Stimulated activated CD4-positive, alpha-beta T cell treated with anti-CD3 and anti-CD28 coated beads, Interleukin-15, amount 100 ng/mL, for 48 hours (primary cell): ENCODE measurements at regions not wholly inside any gene's neighbourhood (a gene's known extent, or its start where the extent isn't known, plus 50 kb on each side); places are given as distances from the start of the nearest gene placed in this dataset.

Experiments used
- DNase-seq, 2 donors: peaks; one replicate each; pipeline ENCODE4 v3.0.0-alpha.2; 2020; ENCODE audit warnings: low read depth in 2 of 2

DNA sequence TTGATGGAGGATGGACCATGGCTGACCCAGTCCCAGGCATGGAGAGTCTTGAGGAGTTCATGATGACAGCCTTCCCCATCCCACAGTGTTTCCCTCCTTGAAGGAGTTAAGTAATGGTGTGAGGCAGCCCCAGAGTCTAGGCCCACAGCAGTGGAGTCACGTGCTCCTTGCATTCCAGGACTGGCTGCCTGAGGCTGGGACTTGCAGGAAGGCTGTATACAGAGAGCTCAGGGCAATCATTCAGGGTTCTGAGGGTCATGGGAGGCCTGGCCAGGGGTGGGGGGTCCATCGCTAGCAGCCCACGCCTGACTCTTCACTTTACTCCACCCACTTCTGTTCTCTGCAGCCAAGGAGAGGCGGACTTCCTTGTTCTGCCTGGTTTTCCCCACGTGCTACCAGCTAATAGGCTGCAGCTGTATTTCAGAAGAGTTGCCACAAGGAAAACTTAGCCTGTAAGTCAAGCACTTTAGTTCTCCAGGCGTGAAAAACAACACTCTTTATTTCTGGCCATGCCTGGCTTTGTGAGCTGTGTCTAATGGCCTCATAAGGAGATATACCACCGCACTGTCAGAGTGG is 272.5 kb downstream of the DHX35 start:
- no peak for DNase-seq

DNA sequence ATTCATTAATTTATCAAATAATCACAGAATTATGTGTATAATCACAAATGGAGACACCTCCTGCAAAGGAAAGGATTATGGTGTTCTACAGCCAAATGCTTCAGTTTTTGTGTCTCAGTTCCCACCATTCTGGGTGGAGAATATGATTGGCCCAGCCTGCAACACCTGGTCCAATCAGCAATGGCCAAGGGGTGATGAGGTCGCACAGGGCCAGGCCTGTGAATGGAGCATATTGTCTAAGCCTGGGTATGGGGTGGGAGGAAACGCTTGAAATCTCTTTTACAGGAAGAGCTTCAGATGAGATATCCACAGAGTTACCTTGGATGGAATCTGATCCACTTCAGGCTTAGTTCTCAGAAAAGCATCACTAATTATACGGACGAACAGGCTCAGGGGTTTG is 271.6 kb downstream of the DHX35 start:
- DNase-seq: no peak

- no peak for DNase-seq
Measured at GRCh38 chr20:39227416-39227815, 265.3 kb downstream of the DHX35 start.

- no peak for DNase-seq
Measured at GRCh38 chr20:39225978-39226377, 263.8 kb downstream of the DHX35 start.

DNA sequence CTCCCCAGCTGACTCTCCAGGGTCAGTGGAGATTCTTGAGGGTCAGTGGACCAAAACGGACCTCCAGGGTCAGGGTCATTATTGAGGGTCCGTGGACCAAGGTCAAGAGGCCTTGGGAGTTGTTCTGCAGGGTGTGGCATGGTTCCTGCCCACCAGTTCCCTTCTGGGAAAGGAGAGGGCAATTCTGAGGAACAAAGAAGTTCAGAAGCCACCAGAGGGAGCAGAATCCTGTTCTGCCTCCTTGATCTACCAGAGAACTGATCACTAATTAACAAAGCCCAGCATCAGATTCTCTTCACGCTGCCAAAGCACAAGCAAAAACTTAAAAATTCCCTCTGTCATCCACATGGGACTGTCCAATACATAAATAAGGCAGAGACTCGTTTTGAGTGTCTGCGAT is 263.4 kb downstream of the DHX35 start:
- DNase-seq: no peak

DNA sequence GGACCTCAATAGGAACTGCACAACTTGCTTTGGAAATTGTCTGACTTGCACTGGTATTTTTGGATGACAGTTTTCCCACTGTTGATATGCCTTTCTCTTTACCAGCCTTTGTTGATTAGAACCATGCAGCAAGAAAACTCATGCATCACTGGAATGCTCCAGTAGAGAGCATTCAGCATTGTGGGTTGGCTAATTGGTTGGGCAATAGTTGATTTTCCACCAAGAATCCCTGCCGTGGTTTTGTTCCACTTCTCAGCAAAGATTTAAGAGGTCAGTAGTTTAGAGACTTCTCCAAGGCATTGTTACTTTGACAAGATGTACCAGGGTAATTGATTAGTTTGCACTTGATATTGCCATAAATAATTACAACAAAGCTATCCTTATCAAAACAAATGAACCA is 260.0 kb downstream of the DHX35 start:
- DNase-seq: no peak

- no peak for DNase-seq
Measured at GRCh38 chr20:39216195-39216594, 254.1 kb downstream of the DHX35 start.

- DNase-seq: no peak
Measured at GRCh38 chr20:39214828-39215227, 252.7 kb downstream of the DHX35 start.

- no peak for DNase-seq
Measured at GRCh38 chr20:39213476-39214145, 251.5 kb downstream of the DHX35 start.

DNA sequence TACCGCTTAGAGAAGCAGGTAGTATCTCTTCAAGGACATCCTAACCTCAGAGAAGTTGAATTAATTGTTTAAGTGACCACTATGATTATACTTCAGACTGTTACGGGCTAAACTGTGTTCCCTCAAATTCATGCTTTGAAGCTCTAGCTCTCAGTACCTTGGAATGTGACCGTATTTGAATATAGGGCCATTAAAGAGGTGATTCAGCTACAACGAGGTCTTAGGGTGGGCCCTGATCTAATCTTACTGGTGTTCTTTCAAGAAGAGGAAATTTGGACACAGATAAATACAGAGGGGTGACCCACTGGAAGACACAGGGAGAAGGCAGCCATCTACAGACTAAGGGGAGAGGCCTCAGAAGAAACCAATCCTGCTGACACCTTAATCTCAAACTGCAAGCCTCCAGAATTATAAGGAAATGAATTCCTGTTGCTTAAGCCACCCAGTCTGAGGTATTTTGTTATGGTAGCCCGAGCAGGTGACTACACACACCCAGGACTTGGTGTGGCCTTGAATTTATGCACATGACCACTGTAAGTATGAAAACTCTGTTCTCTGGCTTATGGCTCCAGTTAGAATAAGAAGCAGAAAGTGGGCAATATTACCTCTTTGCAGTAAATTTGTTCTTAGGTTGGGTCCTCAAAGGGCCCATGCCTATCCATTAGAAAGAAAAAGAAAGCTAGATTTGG is 249.1 kb downstream of the DHX35 start:
- DNase-seq: no peak

DNA sequence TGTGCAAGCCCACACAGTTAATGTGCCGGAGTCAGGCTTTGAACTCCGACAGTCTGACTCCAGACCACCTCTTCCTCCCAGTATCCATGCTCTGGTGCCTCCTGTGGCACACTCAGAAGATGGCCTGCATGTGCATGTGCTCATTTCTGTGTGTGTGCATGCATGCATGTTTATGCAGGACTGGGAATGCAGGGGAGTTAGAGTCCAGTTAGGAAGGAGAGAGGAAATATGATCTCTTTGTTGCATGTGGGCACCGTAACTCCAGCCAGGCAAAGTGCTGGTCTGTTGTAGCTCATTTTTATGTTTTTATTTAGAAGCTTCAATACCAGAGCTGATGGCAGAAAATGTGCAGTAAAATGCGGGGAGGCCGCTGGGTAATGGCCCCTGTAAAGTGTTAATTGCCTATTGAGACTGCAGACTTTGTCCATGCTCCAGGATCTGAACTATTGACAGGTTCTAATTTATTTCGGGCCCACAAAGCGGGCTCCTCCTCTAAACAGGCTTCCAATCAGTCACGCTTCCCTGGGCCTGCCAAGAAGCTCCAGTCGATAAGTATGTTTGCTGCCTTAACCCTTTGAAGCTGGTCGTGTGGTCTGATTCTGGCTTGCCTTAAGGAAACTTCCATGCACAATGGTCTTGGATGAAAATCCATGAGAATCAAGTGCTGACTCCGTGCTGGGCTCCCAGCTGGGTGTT is 248.3 kb downstream of the DHX35 start:
- no peak for DNase-seq

GRCh38 chr20:39206899-39207564 is 244.9 kb downstream of the DHX35 start:
- no peak for DNase-seq

GRCh38 chr20:39195582-39196021 is 233.5 kb downstream of the DHX35 start:
- no peak for DNase-seq

DNA sequence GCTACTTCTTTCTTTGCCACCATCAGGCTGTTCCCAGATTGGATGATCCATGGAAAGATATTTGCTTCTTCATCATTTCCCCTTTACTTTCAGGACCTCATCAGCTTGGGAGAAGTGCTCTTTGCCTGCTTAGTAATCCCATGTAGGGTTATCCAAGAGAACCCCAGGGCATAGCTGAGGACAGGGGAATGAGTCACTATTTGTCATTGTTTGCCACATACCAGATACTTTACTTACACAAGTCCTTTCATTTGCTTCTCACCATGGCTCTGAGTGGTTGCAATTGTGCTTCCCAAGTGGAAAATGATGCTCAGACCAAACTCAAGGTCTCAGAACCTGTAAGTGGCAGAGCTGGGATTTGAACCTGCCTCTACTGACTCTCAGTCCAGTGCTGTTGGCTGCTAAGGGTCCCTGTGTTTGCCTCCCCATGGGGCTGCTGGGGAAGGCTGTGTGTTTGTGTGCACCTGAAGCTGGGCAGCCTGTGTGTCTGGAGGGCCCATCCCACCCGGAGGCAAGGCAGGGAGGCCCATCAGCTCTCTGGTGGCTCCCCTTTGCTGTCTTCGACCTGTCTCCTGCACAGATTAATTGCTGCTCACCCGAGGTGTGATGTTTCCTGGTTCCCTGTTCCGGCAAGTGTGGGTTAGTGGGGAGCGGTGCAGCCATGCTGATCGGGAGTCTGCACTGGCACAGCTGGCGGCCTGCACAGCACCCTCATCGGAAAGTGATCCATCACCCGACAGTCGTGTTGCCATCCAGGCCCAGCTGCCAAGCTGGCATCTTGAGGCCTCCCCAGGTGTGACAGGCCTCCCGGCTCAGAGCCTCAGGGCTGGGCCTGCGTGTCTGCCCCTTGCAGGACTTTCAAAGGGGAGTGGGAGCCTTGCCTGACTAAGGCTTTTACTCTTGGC is 228.8 kb downstream of the DHX35 start:
- no peak for DNase-seq

DNA sequence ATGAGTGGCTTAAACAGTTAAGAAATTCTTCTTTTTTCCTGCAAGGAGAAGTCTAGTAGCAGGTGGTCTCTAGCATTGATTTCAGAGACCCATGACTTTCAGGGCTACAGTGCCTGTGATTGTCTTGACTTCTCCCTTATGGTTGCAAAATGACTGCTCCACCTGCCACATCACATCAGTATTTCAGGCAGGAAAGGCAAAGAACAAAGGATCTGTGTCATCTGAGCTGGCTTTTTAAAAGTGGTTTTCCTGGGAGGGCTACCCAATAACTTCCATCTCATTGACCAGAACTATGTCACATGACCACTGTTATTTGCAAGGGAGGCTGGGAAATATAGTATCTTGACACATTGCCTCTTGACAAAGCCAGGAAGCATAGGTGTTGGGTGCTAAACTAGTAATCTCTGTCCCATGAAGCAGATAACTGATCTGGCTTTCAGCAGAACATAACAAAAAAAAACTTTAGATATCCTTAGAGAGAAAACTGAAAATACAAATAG is 226.2 kb downstream of the DHX35 start:
- no peak for DNase-seq

DNA sequence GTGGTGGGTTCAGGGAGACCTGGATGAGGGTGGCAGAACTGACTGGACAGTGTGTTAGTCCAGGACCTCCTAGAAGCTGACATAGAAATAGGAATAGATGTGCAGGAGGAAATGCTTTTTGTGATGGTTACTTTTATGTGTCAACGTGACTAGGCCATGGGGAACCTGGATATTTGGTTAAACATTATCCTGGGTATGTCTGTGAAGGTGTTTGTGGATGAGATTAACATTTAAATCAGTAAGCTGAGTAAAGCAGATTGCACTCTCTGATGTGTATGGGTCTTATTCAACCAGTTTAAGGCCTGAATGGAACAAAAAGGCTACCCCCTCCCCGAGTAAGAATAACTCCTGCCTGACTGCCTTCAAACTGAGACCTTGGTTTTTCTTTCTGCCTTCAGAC is 219.3 kb downstream of the DHX35 start:
- no peak for DNase-seq

- DNase-seq: no peak
Measured at GRCh38 chr20:39176457-39176856, 214.3 kb downstream of the DHX35 start.

DNA sequence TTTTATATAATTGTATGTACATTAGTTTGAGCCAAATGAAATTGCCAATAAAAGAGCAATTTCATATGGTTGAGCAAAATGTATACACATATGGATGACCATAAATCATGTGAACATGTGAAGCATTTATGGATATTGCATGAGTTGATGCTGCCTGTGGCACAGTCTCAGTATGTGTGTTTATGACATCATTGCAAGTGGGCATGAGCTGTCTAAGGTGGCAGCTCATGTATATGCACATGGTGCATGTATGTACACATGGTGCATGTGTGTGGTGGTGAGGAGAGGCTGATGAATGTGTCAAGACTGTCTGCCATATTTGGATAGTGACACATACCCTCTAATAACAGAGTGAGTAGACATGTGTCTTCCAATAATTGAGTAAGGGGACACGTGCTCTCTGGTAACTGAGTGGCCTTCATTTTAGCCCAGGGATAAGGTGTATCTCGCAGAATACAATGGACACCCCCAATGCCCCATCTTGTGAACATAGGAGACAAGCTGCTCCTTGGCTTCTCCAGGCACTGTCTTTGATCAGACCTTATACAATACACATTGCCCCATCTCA is 208.8 kb downstream of the DHX35 start:
- no peak for DNase-seq

DNA sequence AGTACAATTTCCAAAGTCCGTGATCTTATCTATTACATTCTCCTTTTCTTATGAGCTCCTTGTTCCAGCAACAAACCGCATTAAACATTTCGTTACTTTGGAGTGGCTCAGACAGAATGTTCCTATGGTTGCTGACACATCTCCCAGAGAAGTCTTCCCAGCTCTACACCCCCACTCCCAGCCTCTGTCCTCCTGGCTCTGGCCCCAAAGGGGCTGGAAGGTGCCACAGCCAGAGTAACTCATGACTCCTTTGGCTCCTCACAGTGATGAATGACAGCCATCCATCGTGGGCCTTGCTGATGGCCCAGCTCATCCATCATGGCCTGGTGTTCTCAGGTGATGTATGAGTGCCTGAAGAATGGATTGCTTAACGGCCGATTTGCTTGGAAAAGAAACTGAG is 203.0 kb downstream of the DHX35 start:
- no peak for DNase-seq

DNA sequence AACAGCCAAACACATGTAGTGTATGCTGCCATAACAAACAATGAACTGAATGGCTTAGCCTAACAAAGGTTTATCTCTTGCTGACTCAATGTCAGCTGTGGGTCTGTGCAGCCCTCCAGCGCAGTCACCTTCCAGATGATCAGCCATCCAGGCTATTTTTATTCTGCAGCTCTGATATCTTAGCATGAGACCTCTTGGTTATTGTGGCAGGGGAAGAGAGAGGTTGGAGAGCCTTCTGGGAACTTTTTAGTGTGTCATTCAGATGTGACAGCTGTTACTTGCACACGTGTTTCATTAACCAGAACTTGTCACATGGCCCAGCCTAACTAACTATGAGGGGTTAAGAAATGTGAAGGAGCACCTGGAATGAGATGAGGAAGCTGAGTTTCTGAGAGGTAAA is 202.5 kb downstream of the DHX35 start:
- no peak for DNase-seq

DNA sequence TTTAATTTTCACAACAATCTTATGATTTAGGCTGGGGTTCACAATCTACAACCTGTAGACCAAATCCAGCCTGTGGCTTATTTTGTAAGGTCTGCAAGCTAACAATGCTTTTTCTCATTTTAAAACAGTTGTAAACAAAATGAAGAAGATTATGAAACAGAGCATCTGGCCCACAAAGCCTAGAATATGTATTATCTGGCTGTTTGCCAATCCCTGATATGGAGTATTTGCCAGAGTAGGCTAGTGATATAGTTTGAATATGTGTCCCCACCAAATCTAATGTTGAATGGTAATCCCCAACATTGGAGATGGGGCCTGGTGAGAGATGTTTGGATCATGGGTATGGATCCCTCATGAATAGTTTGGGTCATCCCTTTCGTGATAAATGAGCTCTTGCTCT is 201.8 kb downstream of the DHX35 start:
- DNase-seq: no peak
